ENCODE measurements at regions not wholly inside any gene's neighbourhood (a gene's known extent, or its start where the extent isn't known, plus 50 kb on each side); places are given as distances from the start of the nearest gene placed in this dataset.

DNA sequence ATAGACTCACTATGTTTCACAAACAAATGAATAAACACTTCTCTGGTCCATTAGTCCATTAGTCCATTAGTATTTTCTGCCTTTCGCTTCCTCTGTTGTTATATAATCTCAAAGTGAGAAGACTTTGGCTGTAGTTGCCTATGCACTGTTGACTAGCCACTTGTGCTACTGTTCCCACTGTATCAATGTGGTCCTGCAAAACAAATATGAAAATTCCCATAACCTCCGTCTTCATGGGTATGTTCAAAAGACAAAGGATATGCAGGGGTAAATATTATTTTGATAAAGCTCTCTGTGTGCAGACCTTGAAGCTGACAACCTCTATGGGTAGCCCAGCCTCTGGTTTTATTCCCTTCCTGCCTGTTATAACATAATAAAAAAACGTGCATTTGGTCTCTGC is 77.8 kb downstream of the DIO2 start:
- intact Hi-C loops (cut with DNase I; ENCODE audit: low total_unique reads), result no loop called here

DNA sequence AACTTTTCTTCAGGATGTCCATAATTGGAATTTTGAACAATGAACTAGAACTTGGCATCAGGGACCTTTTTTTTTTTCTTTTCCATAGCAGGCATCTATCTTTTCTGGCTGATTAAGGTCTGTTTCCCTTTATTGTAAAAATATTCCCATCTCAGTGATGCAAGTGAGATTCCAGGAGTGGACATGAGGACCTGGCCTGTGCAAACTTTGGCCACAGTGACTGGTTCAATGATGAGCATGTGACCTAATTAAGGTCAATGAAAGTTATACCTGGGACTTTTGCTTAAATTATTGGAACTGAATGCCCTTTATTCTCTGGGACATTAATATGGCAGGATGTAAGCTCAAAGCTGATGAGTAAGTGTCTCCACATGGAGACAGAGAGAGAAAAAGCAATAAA is 83.8 kb downstream of the DIO2 start:
- Histone ChIP-seq H3K4me3 (no peak overlapping the region), H3K4me1 (no peaks in the 10 kb centered on the region), H3K27me3 (no peaks in the 10 kb centered on the region), H3K27ac (no peak overlapping the region), H3K36me3 (no peaks in the 10 kb centered on the region), H3K9me3 (peaks cover 0 to 6% (median 0%) of the 10 kb centered on the region in 4 donors)
- no peak for TF ChIP-seq POLR2A (IDR thresholded peaks at IDR 0.05)
- TF ChIP-seq POLR2AphosphoS5 (IDR thresholded peaks at IDR 0.05), result no peak
- TF ChIP-seq, protein P1, sequence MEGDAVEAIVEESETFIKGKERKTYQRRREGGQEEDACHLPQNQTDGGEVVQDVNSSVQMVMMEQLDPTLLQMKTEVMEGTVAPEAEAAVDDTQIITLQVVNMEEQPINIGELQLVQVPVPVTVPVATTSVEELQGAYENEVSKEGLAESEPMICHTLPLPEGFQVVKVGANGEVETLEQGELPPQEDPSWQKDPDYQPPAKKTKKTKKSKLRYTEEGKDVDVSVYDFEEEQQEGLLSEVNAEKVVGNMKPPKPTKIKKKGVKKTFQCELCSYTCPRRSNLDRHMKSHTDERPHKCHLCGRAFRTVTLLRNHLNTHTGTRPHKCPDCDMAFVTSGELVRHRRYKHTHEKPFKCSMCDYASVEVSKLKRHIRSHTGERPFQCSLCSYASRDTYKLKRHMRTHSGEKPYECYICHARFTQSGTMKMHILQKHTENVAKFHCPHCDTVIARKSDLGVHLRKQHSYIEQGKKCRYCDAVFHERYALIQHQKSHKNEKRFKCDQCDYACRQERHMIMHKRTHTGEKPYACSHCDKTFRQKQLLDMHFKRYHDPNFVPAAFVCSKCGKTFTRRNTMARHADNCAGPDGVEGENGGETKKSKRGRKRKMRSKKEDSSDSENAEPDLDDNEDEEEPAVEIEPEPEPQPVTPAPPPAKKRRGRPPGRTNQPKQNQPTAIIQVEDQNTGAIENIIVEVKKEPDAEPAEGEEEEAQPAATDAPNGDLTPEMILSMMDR (IDR thresholded peaks at IDR 0.05), result no peak
- no peak for TF ChIP-seq EP300 (IDR thresholded peaks at IDR 0.05)
- DNase-seq, result no peak
- intact Hi-C loops (cut with DNase I; ENCODE audit: low total_unique reads), result no loop called here

More for the DNA sequence above, 77.8 kb downstream of the DIO2 start:
- no peak for TF ChIP-seq POLR2AphosphoS5 (IDR thresholded peaks at IDR 0.05)
- no peak for TF ChIP-seq POLR2A (IDR thresholded peaks at IDR 0.05)
- TF ChIP-seq, protein P1 (IDR thresholded peaks at IDR 0.05), result no peak
- no peak for TF ChIP-seq EP300 (IDR thresholded peaks at IDR 0.05)
- Histone ChIP-seq H3K27ac (no peak overlapping the region), H3K4me1 (no peaks in the 10 kb centered on the region), H3K9me3 (peaks cover 0 to 13% (median 9%) of the 10 kb centered on the region in 4 donors), H3K27me3 (no peaks in the 10 kb centered on the region), H3K36me3 (no peaks in the 10 kb centered on the region), H3K4me3 (no peak overlapping the region)
- 44 to 68% (median 50%) methylated on average over 3 of the region's 3 CpGs for WGBS, 5 donors
- no peak for DNase-seq

DNA sequence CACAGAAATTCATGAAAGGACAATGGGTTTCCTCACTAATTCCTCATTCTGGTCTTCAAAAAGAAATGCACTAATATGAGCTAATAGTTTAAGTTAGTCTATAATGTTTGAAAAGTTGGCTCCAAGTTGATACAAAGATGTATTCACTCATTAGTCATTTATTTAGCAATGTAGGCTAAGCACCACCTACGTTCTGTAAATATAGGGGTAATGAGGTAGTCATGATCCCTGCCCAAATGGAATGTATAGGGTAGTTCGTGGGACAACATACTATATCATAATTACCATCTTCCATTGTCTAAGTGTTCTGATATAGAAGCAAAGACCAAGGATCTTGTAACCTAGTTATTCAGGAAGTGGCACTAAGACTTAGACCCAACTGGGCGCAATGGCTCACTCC is 86.5 kb downstream of the DIO2 start:
- H3K27ac ChIP-seq, result no peak overlapping the region
- H3K4me1 ChIP-seq, result no peaks in the 10 kb centered on the region
- H3K4me3 ChIP-seq, result no peak overlapping the region
- no peak for DNase-seq
- intact Hi-C loops (cut with DNase I; ENCODE audit: low total_unique reads), result no loop called here
- H3K27me3 ChIP-seq, result no peaks in the 10 kb centered on the region
- H3K9me3 ChIP-seq, result peaks cover 0 to 6% (median 0%) of the 10 kb centered on the region in 4 donors
- 46 to 75% (median 67%) methylated on average over 3 of the region's 3 CpGs for WGBS, 5 donors
- TF ChIP-seq, protein P1 (IDR thresholded peaks at IDR 0.05), result no peak
- no peak for TF ChIP-seq POLR2A (IDR thresholded peaks at IDR 0.05)
- no peak for TF ChIP-seq POLR2AphosphoS5 (IDR thresholded peaks at IDR 0.05)
- TF ChIP-seq EP300 (IDR thresholded peaks at IDR 0.05), result no peak
- no peaks in the 10 kb centered on the region for H3K36me3 ChIP-seq

DNA sequence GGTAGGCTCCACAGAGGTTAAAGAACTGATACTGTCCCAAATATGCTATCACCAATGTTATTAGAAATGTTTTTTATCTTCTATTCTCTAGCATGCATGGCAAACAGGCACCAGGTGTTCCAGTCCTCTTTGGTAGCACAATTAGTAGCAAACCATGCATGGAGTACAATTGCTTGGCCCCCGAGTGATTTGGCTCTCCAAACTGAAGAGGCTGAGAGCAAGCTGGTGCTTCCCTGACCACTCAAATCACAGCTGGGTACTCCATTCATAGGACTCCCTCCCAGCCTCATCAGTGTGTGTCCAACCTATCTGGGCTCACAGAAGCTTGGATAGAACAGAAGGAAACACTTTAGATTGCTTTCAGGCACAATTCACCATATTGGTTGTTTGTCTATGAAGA is 93.4 kb downstream of the DIO2 start:
- intact Hi-C loops (cut with DNase I; ENCODE audit: low total_unique reads), result no loop called here
- H3K4me1 ChIP-seq, result no peaks in the 10 kb centered on the region
- no peak for DNase-seq
- no peak for TF ChIP-seq POLR2AphosphoS5 (IDR thresholded peaks at IDR 0.05)
- no peak for TF ChIP-seq EP300 (IDR thresholded peaks at IDR 0.05)
- TF ChIP-seq, protein P1 (IDR thresholded peaks at IDR 0.05), result no peak
- no peak for TF ChIP-seq POLR2A (IDR thresholded peaks at IDR 0.05)
- no peaks in the 10 kb centered on the region for H3K27me3 ChIP-seq
- peaks cover 0 to 3% (median 0%) of the 10 kb centered on the region in 4 donors for H3K9me3 ChIP-seq
- H3K36me3 ChIP-seq, result no peaks in the 10 kb centered on the region
- no peak overlapping the region for H3K27ac ChIP-seq
- H3K4me3 ChIP-seq, result no peak overlapping the region
- WGBS, 5 donors, result 61 to 91% (median 72%) methylated on average over 1 of the region's 1 CpG

Measured in stomach (tissue), 8 donors.